ENCODE measurements at regions not wholly inside any gene's neighbourhood (a gene's known extent, or its start where the extent isn't known, plus 50 kb on each side); places are given as distances from the start of the nearest gene placed in this dataset.

GRCh38 chr4:166421556-166422156 lies 548.6 kb downstream of the TLL1 start:
- no peaks in the 10 kb centered on the region for H3K4me1 ChIP-seq (replicated peaks in 1 of 2; ENCODE audit: control insufficient read depth in 2 of 2, insufficient read depth in 2 of 2, low read length in 2 of 2)
- H3K36me3 ChIP-seq (ENCODE audit: control insufficient read depth, insufficient read depth, low read length): no peaks in the 10 kb centered on the region
- BruUV-seq (replicated peaks): no TSS peak
- H4K20me1 ChIP-seq (replicated peaks; ENCODE audit: control insufficient read depth, insufficient read depth, low read length): no peaks in the 10 kb centered on the region
- no peak for TF ChIP-seq RBM34 (IDR thresholded peaks at IDR 0.05; ENCODE audit: borderline replicate concordance, insufficient read depth, low read length)
- CTCF ChIA-PET (ENCODE audit: low intra/inter-chr PET ratio): no interaction called here
- FAIRE-seq: no peak
- no peak overlapping the region for H3K4me2 ChIP-seq (ENCODE audit: insufficient read depth, low read length)
- POLR2A ChIA-PET: no interaction called here
- intact Hi-C loops (cut with micrococcal nuclease): no loop called here
- H3K4me3 ChIP-seq: no peak overlapping the region
- H3K9ac ChIP-seq (ENCODE audit: insufficient read depth in 1 of 2, low read depth in 2 of 2, low read length in 2 of 2): no peak overlapping the region
- ATAC-seq: no peak
- H3K9me1 ChIP-seq (ENCODE audit: control insufficient read depth, insufficient read depth, low read length): no peaks in the 10 kb centered on the region
- DNase-seq (ENCODE audit: extremely low read depth in 1 of 4, low spot score in 3 of 4): no peak
- no peaks in the 10 kb centered on the region for H3K27me3 ChIP-seq (ENCODE audit: control insufficient read depth in 2 of 2, insufficient read depth in 2 of 2, low read length in 2 of 2)
- no peak overlapping the region for H2AFZ ChIP-seq (ENCODE audit: low read depth, low read length)
- no peak overlapping the region for H3K27ac ChIP-seq (ENCODE audit: extremely low read depth, low read depth, low read length)
- H3K79me2 ChIP-seq (ENCODE audit: control insufficient read depth, insufficient read depth, low read length): no peaks in the 10 kb centered on the region
- no peaks in the 10 kb centered on the region; the same call in 1 of the 2 replicates for H3K9me3 ChIP-seq (replicated peaks; ENCODE audit: control insufficient read depth, insufficient read depth, low read depth, low read length)
- 0% methylated on average over 2 of the region's 2 CpGs for WGBS (ENCODE audit: insufficient coverage, low coverage, missing lambda C conversion rate)
- in situ Hi-C loops (cut with MboI): no loop called here

- no peak overlapping the region for H3K4me2 ChIP-seq (ENCODE audit: insufficient read depth, low read length)
- H3K79me2 ChIP-seq (ENCODE audit: control insufficient read depth, insufficient read depth, low read length): no peaks in the 10 kb centered on the region
- TF ChIP-seq BDP1 (IDR thresholded peaks at IDR 0.05; ENCODE audit: insufficient read depth, insufficient read length) (no peak), MECOM (CRISPR knock-in tag; IDR thresholded peaks at IDR 0.05) (no peak), LCOR (CRISPR knock-in tag; IDR thresholded peaks at IDR 0.05) (no peak), SMAD1 (IDR thresholded peaks at IDR 0.05; ENCODE audit: low read depth, low read length, partially characterized antibody) (no peak), PML (IDR thresholded peaks at IDR 0.05; ENCODE audit: low read length) (no peak), HDAC8 (tag; IDR thresholded peaks at IDR 0.05) (no peak)
Observed at GRCh38 chr4:166422475-166422874, 549.4 kb downstream of the TLL1 start.

More at GRCh38 chr4:166422475-166422874, 549.4 kb downstream of the TLL1 start:
- ATAC-seq (no peak), FAIRE-seq (no peak), DNase-seq (ENCODE audit: extremely low read depth in 1 of 4, low spot score in 3 of 4) (no peak)
- POLR2A ChIA-PET: no interaction called here
- Histone ChIP-seq H3K9ac (ENCODE audit: insufficient read depth in 1 of 2, low read depth in 2 of 2, low read length in 2 of 2) (no peak overlapping the region), H3K9me1 (ENCODE audit: control insufficient read depth, insufficient read depth, low read length) (no peaks in the 10 kb centered on the region), H3K9me3 (replicated peaks; ENCODE audit: control insufficient read depth, insufficient read depth, low read depth, low read length) (no peaks in the 10 kb centered on the region; the same call in 1 of the 2 replicates), H3K27me3 (ENCODE audit: control insufficient read depth in 2 of 2, insufficient read depth in 2 of 2, low read length in 2 of 2) (no peaks in the 10 kb centered on the region), H3K4me3 (no peak overlapping the region), H3K27ac (ENCODE audit: extremely low read depth, low read depth, low read length) (no peak overlapping the region), H2AFZ (ENCODE audit: low read depth, low read length) (no peak overlapping the region), H4K20me1 (replicated peaks; ENCODE audit: control insufficient read depth, insufficient read depth, low read length) (no peaks in the 10 kb centered on the region), H3K36me3 (ENCODE audit: control insufficient read depth, insufficient read depth, low read length) (no peaks in the 10 kb centered on the region), H3K4me1 (replicated peaks in 1 of 2; ENCODE audit: control insufficient read depth in 2 of 2, insufficient read depth in 2 of 2, low read length in 2 of 2) (no peaks in the 10 kb centered on the region)
- CTCF ChIA-PET (ENCODE audit: low intra/inter-chr PET ratio): no interaction called here
- in situ Hi-C loops (cut with MboI) (no loop called here), intact Hi-C loops (cut with micrococcal nuclease) (no loop called here)
- BruUV-seq (replicated peaks): no TSS peak
- 0% methylated on average over 1 of the region's 1 CpG for WGBS (ENCODE audit: insufficient coverage, low coverage, missing lambda C conversion rate)
